ENCODE measurements at regions not wholly inside any gene's neighbourhood (a gene's known extent, or its start where the extent isn't known, plus 50 kb on each side); places are given as distances from the start of the nearest gene placed in this dataset.

GRCh38 chr20:37630993-37631392 is 62.8 kb upstream of the CTNNBL1 start (continued):
- TF ChIP-seq NANOG (IDR thresholded peaks at IDR 0.05; ENCODE audit: borderline replicate concordance) (no peak), STAT1 (IDR thresholded peaks at IDR 0.05; ENCODE audit: unreplicated experiment) (no peak), CREB1 (CRISPR knock-in tag; IDR thresholded peaks at IDR 0.05; ENCODE audit: low read depth) (no peak), CTCF (conservative IDR thresholded peaks at IDR 0.05; ENCODE audit: low read depth in 2 of 2) (no peak)

- Mint-ChIP-seq H3K4me1 (no peaks in the 10 kb centered on the region; the same call in 2 of the 3 replicates), H3K4me3 (no peak overlapping the region), H3K36me3 (ENCODE audit: low read depth) (no peaks in the 10 kb centered on the region), H3K27ac (no peak overlapping the region), H3K9me3 (peaks cover 3% of the 10 kb centered on the region; the same call in 1 of the 3 replicates), H3K27me3 (ENCODE audit: insufficient read depth, low read depth, poor library complexity) (no peaks in the 10 kb centered on the region)
- Histone ChIP-seq H3K79me2 (replicated peaks; ENCODE audit: insufficient read depth) (no peaks in the 10 kb centered on the region), H3K9me2 (ENCODE audit: insufficient read depth) (no peaks in the 10 kb centered on the region), H3K4me1 (ENCODE audit: insufficient read depth) (no peaks in the 10 kb centered on the region), H4K20me1 (replicated peaks; ENCODE audit: insufficient read depth) (peaks cover 4% of the 10 kb centered on the region; the same call in 1 of the 2 replicates), H3K4me2 (no peak overlapping the region), H3K4me3 (no peak overlapping the region), H3K27me3 (ENCODE audit: insufficient read depth) (no peaks in the 10 kb centered on the region), H3K27ac (ENCODE audit: low read depth) (no peak overlapping the region), H3F3A (replicated peaks; ENCODE audit: low read depth) (no peaks in the 10 kb centered on the region), H3K36me3 (ENCODE audit: insufficient read depth) (no peaks in the 10 kb centered on the region), H2AFZ (no peak overlapping the region)
- no peak for ATAC-seq
- no peak for DNase-seq (ENCODE audit: low spot score)
- TF ChIP-seq CTCF (conservative IDR thresholded peaks at IDR 0.05; ENCODE audit: low read depth in 2 of 2) (no peak), ZNF462 (CRISPR knock-in tag; IDR thresholded peaks at IDR 0.05) (no peak), CREB1 (CRISPR knock-in tag; IDR thresholded peaks at IDR 0.05; ENCODE audit: low read depth) (no peak), POLR2AphosphoS5 (IDR thresholded peaks at IDR 0.05; ENCODE audit: low read depth) (no peak), NANOG (IDR thresholded peaks at IDR 0.05; ENCODE audit: borderline replicate concordance) (no peak), REST (IDR thresholded peaks at IDR 0.05; ENCODE audit: unreplicated experiment) (no peak), ETS1 (IDR thresholded peaks at IDR 0.05) (no peak), STAT1 (IDR thresholded peaks at IDR 0.05; ENCODE audit: unreplicated experiment) (no peak), EZH2phosphoT487 (IDR thresholded peaks at IDR 0.05; ENCODE audit: unreplicated experiment) (no peak)
Measured at GRCh38 chr20:37630166-37630565, 63.7 kb upstream of the CTNNBL1 start.

All from GM23338 (cell line).